Sigmoid colon (tissue), 4 donors: ENCODE measurements at regions not wholly inside any gene's neighbourhood (a gene's known extent, or its start where the extent isn't known, plus 50 kb on each side); places are given as distances from the start of the nearest gene placed in this dataset.

Experiments used
- POLR2A ChIP-seq, 2 donors: fragments of 450-650 bp; IDR thresholded peaks; one replicate each; pipeline ENCODE4 v1.6.1; 2016; ENCODE audit warnings: antibody characterized with exemption in 2 of 2, mild to moderate bottlenecking in 2 of 2, moderate library complexity in 2 of 2
- POLR2AphosphoS5 ChIP-seq, 4 donors: sonication (generic); formaldehyde crosslinking; IDR thresholded peaks; one replicate each; pipeline ENCODE4 v1.6.1; 2017; ENCODE audit warnings: antibody characterized with exemption in 4 of 4
- TF ChIP-seq, protein P1 (sequence below), 4 experiments: fragments of 450-650 bp in 3 of 4; fragments of 200-600 bp in 1 of 4; IDR thresholded peaks; one replicate each; pipeline ENCODE4 v1.5.1; 2016 to 2019; ENCODE audit warnings: antibody characterized with exemption in 4 of 4, mild to moderate bottlenecking in 3 of 4, moderate library complexity in 2 of 4

DNA sequence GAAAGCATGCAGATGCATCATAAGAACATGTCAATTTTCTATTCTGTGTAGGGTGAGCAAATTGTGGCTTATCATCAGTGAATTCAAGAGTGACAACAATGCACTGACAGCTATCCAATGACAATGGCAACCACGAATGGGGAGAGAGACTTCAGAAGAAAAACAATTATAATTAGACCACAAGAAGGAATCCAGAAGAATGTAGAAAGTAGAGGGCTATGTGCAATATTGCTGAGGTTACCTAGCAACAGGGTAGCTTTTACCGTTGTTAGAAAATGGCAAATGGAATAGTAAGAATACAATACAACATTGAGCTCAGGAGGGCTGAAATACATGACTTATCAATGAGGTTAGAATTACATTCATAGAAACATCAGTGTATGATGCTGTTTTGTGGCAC lies 71.1 kb upstream of the SESTD1 start:
- TF ChIP-seq POLR2A (IDR thresholded peaks at IDR 0.05) (no peak), POLR2AphosphoS5 (IDR thresholded peaks at IDR 0.05) (no peak)
- TF ChIP-seq, protein P1, sequence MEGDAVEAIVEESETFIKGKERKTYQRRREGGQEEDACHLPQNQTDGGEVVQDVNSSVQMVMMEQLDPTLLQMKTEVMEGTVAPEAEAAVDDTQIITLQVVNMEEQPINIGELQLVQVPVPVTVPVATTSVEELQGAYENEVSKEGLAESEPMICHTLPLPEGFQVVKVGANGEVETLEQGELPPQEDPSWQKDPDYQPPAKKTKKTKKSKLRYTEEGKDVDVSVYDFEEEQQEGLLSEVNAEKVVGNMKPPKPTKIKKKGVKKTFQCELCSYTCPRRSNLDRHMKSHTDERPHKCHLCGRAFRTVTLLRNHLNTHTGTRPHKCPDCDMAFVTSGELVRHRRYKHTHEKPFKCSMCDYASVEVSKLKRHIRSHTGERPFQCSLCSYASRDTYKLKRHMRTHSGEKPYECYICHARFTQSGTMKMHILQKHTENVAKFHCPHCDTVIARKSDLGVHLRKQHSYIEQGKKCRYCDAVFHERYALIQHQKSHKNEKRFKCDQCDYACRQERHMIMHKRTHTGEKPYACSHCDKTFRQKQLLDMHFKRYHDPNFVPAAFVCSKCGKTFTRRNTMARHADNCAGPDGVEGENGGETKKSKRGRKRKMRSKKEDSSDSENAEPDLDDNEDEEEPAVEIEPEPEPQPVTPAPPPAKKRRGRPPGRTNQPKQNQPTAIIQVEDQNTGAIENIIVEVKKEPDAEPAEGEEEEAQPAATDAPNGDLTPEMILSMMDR (IDR thresholded peaks at IDR 0.05), result no peak
